ENCODE measurements at regions not wholly inside any gene's neighbourhood (a gene's known extent, or its start where the extent isn't known, plus 50 kb on each side); places are given as distances from the start of the nearest gene placed in this dataset.

GRCh38 chr1:105359457-105359856, 1609.8 kb downstream of the AMY1C start:
- Histone ChIP-seq H3K79me1 (ENCODE audit: low read length) (no peaks in the 10 kb centered on the region), H2BK120ac (ENCODE audit: insufficient read depth, low read length, poor library complexity) (no peak overlapping the region), H4K12ac (ENCODE audit: low read depth, low read length) (no peak overlapping the region), H3K9ac (ENCODE audit: low read length) (no peak overlapping the region), H3K9me3 (ENCODE audit: insufficient read depth, low read depth, low read length) (no peaks in the 10 kb centered on the region), H2BK12ac (ENCODE audit: low read length) (no peak overlapping the region), H3K18ac (ENCODE audit: low read length) (no peak overlapping the region), H2AK5ac (ENCODE audit: low read length) (no peak overlapping the region), H3K4ac (ENCODE audit: low read depth, low read length) (no peak overlapping the region), H3K36me3 (ENCODE audit: control insufficient read depth in 1 of 2, insufficient read depth in 2 of 2, low read length in 2 of 2) (no peaks in the 10 kb centered on the region), H3K4me2 (ENCODE audit: low read length) (no peak overlapping the region), H3K79me2 (ENCODE audit: control insufficient read depth, insufficient read depth, low read length, poor library complexity) (no peaks in the 10 kb centered on the region), H4K8ac (ENCODE audit: low read depth, low read length) (no peak overlapping the region), H2BK5ac (ENCODE audit: low read depth, low read length, poor library complexity) (no peak overlapping the region), H3K4me1 (ENCODE audit: control insufficient read depth in 1 of 2, insufficient read depth in 2 of 2, low read length in 2 of 2) (no peaks in the 10 kb centered on the region), H3K23ac (ENCODE audit: low read length) (no peak overlapping the region), H2AFZ (ENCODE audit: insufficient read depth, low read length, poor library complexity) (no peak overlapping the region), H3K4me3 (ENCODE audit: low read depth, low read length) (no peak overlapping the region), H4K91ac (ENCODE audit: low read depth, low read length) (no peak overlapping the region), H3K27ac (ENCODE audit: low read depth, low read length) (no peak overlapping the region), H3K27me3 (ENCODE audit: insufficient read depth, low read length) (no peaks in the 10 kb centered on the region), H3K14ac (ENCODE audit: low read length) (no peak overlapping the region)
- WGBS (ENCODE audit: extremely low coverage, insufficient coverage, insufficient read length), result no CpG with 5 or more reads among the region's 1 CpG
- no peak for DNase-seq

- Histone ChIP-seq H3K9me3 (ENCODE audit: insufficient read depth, low read depth, low read length) (no peaks in the 10 kb centered on the region), H2AFZ (ENCODE audit: insufficient read depth, low read length, poor library complexity) (no peak overlapping the region), H3K27me3 (ENCODE audit: insufficient read depth, low read length) (no peaks in the 10 kb centered on the region), H3K27ac (ENCODE audit: low read depth, low read length) (no peak overlapping the region), H4K91ac (ENCODE audit: low read depth, low read length) (no peak overlapping the region), H3K79me1 (ENCODE audit: low read length) (no peaks in the 10 kb centered on the region), H3K18ac (ENCODE audit: low read length) (no peak overlapping the region), H3K4me3 (ENCODE audit: low read depth, low read length) (no peak overlapping the region), H2BK12ac (ENCODE audit: low read length) (no peak overlapping the region), H3K23ac (ENCODE audit: low read length) (no peak overlapping the region), H3K4me2 (ENCODE audit: low read length) (no peak overlapping the region), H4K12ac (ENCODE audit: low read depth, low read length) (no peak overlapping the region), H2AK5ac (ENCODE audit: low read length) (no peak overlapping the region), H3K4ac (ENCODE audit: low read depth, low read length) (no peak overlapping the region), H3K14ac (ENCODE audit: low read length) (no peak overlapping the region), H2BK5ac (ENCODE audit: low read depth, low read length, poor library complexity) (no peak overlapping the region), H3K9ac (ENCODE audit: low read length) (no peak overlapping the region), H3K4me1 (ENCODE audit: control insufficient read depth in 1 of 2, insufficient read depth in 2 of 2, low read length in 2 of 2) (no peaks in the 10 kb centered on the region), H4K8ac (ENCODE audit: low read depth, low read length) (no peak overlapping the region), H2BK120ac (ENCODE audit: insufficient read depth, low read length, poor library complexity) (no peak overlapping the region), H3K79me2 (ENCODE audit: control insufficient read depth, insufficient read depth, low read length, poor library complexity) (no peaks in the 10 kb centered on the region), H3K36me3 (ENCODE audit: control insufficient read depth in 1 of 2, insufficient read depth in 2 of 2, low read length in 2 of 2) (no peaks in the 10 kb centered on the region)
- no peak for DNase-seq
- no CpG with 5 or more reads among the region's 1 CpG for WGBS (ENCODE audit: extremely low coverage, insufficient coverage, insufficient read length)
These were observed 1612.7 kb downstream of the AMY1C start for GRCh38 chr1:105362438-105362837.

DNA sequence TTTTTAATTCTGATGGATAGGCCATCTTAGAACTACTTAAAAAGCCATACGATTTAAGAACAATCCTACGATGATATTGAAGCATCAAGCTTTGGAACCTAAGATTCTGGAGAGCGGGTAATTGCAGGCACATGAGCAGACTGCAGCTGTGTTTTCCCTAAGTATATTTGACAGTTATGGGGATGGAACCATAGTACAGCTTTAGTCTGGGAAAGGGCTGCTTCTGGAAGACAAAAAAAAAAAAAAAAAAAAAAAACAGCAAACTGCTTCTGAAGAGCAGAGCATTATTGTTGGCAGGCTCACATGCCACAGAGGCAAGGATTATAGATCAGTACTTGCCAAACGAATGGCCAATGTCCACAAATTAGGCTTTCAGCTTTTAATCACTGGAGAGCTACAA, 1618.7 kb downstream of the AMY1C start:
- Histone ChIP-seq H3K23ac (ENCODE audit: low read length) (no peak overlapping the region), H3K14ac (ENCODE audit: low read length) (no peak overlapping the region), H4K12ac (ENCODE audit: low read depth, low read length) (no peak overlapping the region), H3K4me3 (ENCODE audit: low read depth, low read length) (no peak overlapping the region), H4K8ac (ENCODE audit: low read depth, low read length) (no peak overlapping the region), H3K9me3 (ENCODE audit: insufficient read depth, low read depth, low read length) (no peaks in the 10 kb centered on the region), H2BK12ac (ENCODE audit: low read length) (no peak overlapping the region), H3K79me1 (ENCODE audit: low read length) (no peaks in the 10 kb centered on the region), H3K4ac (ENCODE audit: low read depth, low read length) (no peak overlapping the region), H3K27me3 (ENCODE audit: insufficient read depth, low read length) (no peaks in the 10 kb centered on the region), H2AFZ (ENCODE audit: insufficient read depth, low read length, poor library complexity) (no peak overlapping the region), H3K4me1 (ENCODE audit: control insufficient read depth in 1 of 2, insufficient read depth in 2 of 2, low read length in 2 of 2) (no peaks in the 10 kb centered on the region), H3K27ac (ENCODE audit: low read depth, low read length) (no peak overlapping the region), H2BK120ac (ENCODE audit: insufficient read depth, low read length, poor library complexity) (no peak overlapping the region), H2AK5ac (ENCODE audit: low read length) (no peak overlapping the region), H4K91ac (ENCODE audit: low read depth, low read length) (no peak overlapping the region), H3K18ac (ENCODE audit: low read length) (no peak overlapping the region), H3K79me2 (ENCODE audit: control insufficient read depth, insufficient read depth, low read length, poor library complexity) (no peaks in the 10 kb centered on the region), H2BK5ac (ENCODE audit: low read depth, low read length, poor library complexity) (no peak overlapping the region), H3K9ac (ENCODE audit: low read length) (no peak overlapping the region), H3K4me2 (ENCODE audit: low read length) (no peak overlapping the region), H3K36me3 (ENCODE audit: control insufficient read depth in 1 of 2, insufficient read depth in 2 of 2, low read length in 2 of 2) (no peaks in the 10 kb centered on the region)
- DNase-seq, result no peak
- WGBS (ENCODE audit: extremely low coverage, insufficient coverage, insufficient read length), result no CpG with 5 or more reads among the region's 4 CpGs

GRCh38 chr1:105373681-105374080, 1624.0 kb downstream of the AMY1C start:
- H2BK12ac ChIP-seq (ENCODE audit: low read length), result no peak overlapping the region
- H3K4me2 ChIP-seq (ENCODE audit: low read length), result no peak overlapping the region
- no peak overlapping the region for H4K8ac ChIP-seq (ENCODE audit: low read depth, low read length)
- H3K27ac ChIP-seq (ENCODE audit: low read depth, low read length), result no peak overlapping the region
- no peak overlapping the region for H3K4ac ChIP-seq (ENCODE audit: low read depth, low read length)
- H4K12ac ChIP-seq (ENCODE audit: low read depth, low read length), result no peak overlapping the region
- H2AFZ ChIP-seq (ENCODE audit: insufficient read depth, low read length, poor library complexity), result no peak overlapping the region
- H3K79me1 ChIP-seq (ENCODE audit: low read length), result no peaks in the 10 kb centered on the region
- no peak for DNase-seq
- no peak overlapping the region for H3K23ac ChIP-seq (ENCODE audit: low read length)
- H3K36me3 ChIP-seq (ENCODE audit: control insufficient read depth in 1 of 2, insufficient read depth in 2 of 2, low read length in 2 of 2), result no peaks in the 10 kb centered on the region
- H3K18ac ChIP-seq (ENCODE audit: low read length), result no peak overlapping the region
- H2BK5ac ChIP-seq (ENCODE audit: low read depth, low read length, poor library complexity), result no peak overlapping the region
- H3K9ac ChIP-seq (ENCODE audit: low read length), result no peak overlapping the region
- no CpG with 5 or more reads among the region's 1 CpG for WGBS (ENCODE audit: extremely low coverage, insufficient coverage, insufficient read length)
- no peak overlapping the region for H3K14ac ChIP-seq (ENCODE audit: low read length)
- H3K9me3 ChIP-seq (ENCODE audit: insufficient read depth, low read depth, low read length), result no peaks in the 10 kb centered on the region
- H3K4me1 ChIP-seq (ENCODE audit: control insufficient read depth in 1 of 2, insufficient read depth in 2 of 2, low read length in 2 of 2), result no peaks in the 10 kb centered on the region
- H3K27me3 ChIP-seq (ENCODE audit: insufficient read depth, low read length), result no peaks in the 10 kb centered on the region
- no peak overlapping the region for H4K91ac ChIP-seq (ENCODE audit: low read depth, low read length)
- H2BK120ac ChIP-seq (ENCODE audit: insufficient read depth, low read length, poor library complexity), result no peak overlapping the region
- no peak overlapping the region for H3K4me3 ChIP-seq (ENCODE audit: low read depth, low read length)
- H2AK5ac ChIP-seq (ENCODE audit: low read length), result no peak overlapping the region
- H3K79me2 ChIP-seq (ENCODE audit: control insufficient read depth, insufficient read depth, low read length, poor library complexity), result no peaks in the 10 kb centered on the region

Measured in trophoblast cell (in vitro differentiated cells and primary cell).